Loucy (cell line): ENCODE measurements at regions not wholly inside any gene's neighbourhood (a gene's known extent, or its start where the extent isn't known, plus 50 kb on each side); places are given as distances from the start of the nearest gene placed in this dataset.

ENCODE experiments used
- H2AFZ ChIP-seq: fragments of 200-600 bp; sonication (generic); 2 replicates; pipeline ENCODE4 v1.6.0; 2016; ENCODE audit warnings: antibody characterized with exemption, mild to moderate bottlenecking, low read length, moderate library complexity
- H3F3A ChIP-seq: fragments of 200-600 bp; 2 replicates; pipeline ENCODE4 v1.6.0; 2016; ENCODE audit warnings: antibody characterized with exemption, low read depth, mild to moderate bottlenecking
- H3K27me3 ChIP-seq: fragments of 200-600 bp; sonication (generic); 2 replicates; pipeline ENCODE4 v1.6.1; 2014; ENCODE audit warnings: low read length, mild to moderate bottlenecking; ENCODE audit not compliant: insufficient read depth, poor library complexity, severe bottlenecking
- H3K36me3 ChIP-seq: fragments of 200-600 bp; sonication (generic); 2 replicates; pipeline ENCODE4 v1.6.1; 2016; ENCODE audit warnings: low read length; ENCODE audit not compliant: insufficient read depth
- H3K4me1 ChIP-seq: fragments of 200-600 bp; sonication (generic); 2 replicates; pipeline ENCODE4 v1.5.1; 2014; ENCODE audit warnings: low read length, mild to moderate bottlenecking; ENCODE audit not compliant: insufficient read depth, poor library complexity, severe bottlenecking
- H3K4me2 ChIP-seq: fragments of 200-600 bp; sonication (generic); 2 replicates; pipeline ENCODE4 v1.6.0; 2014; ENCODE audit warnings: antibody characterized with exemption, low read length, low read depth, mild to moderate bottlenecking; ENCODE audit not compliant: poor library complexity, severe bottlenecking
- H3K4me3 ChIP-seq: fragments of 200-600 bp; sonication (generic); 2 replicates; pipeline ENCODE4 v1.5.1; 2014; ENCODE audit warnings: low read length, mild to moderate bottlenecking, mixed read lengths; ENCODE audit not compliant: poor library complexity, severe bottlenecking
- H3K79me2 ChIP-seq: fragments of 200-600 bp; sonication (generic); 2 replicates; pipeline ENCODE4 v1.6.1; 2014; ENCODE audit warnings: low read length; ENCODE audit not compliant: insufficient read depth
- H3K9ac ChIP-seq: fragments of 200-600 bp; sonication (generic); 2 replicates; pipeline ENCODE4 v1.6.0; 2014; ENCODE audit warnings: mild to moderate bottlenecking, low read depth, low read length, moderate library complexity; ENCODE audit not compliant: poor library complexity, severe bottlenecking
- H3K9me2 ChIP-seq: fragments of 200-600 bp; sonication (generic); replicated peaks from 2 replicates; pipeline ENCODE4 v1.6.1; 2016; ENCODE audit warnings: low read depth, low read length, mixed read lengths
- H3K9me3 ChIP-seq: fragments of 200-600 bp; sonication (generic); 2 replicates; pipeline ENCODE4 v1.6.1; 2014; ENCODE audit warnings: mild to moderate bottlenecking, antibody characterized with exemption, low read length, low read depth; ENCODE audit not compliant: insufficient read depth
- H4K20me1 ChIP-seq: fragments of 200-600 bp; sonication (generic); 2 replicates; pipeline ENCODE4 v1.6.0; 2014; ENCODE audit warnings: antibody characterized with exemption, low read length, mild to moderate bottlenecking; ENCODE audit not compliant: insufficient read depth, poor library complexity, severe bottlenecking
- EZH2phosphoT487 ChIP-seq: fragments of 200-600 bp; IDR thresholded peaks from 2 replicates; pipeline ENCODE4 v1.6.1; 2018; ENCODE audit warnings: antibody characterized with exemption, mild to moderate bottlenecking, moderate library complexity, borderline replicate concordance
- TF ChIP-seq, protein P1 (sequence below): fragments of 200-600 bp; sonication (generic); conservative IDR thresholded peaks from 2 replicates; pipeline ENCODE4 v1.5.1; 2014; ENCODE audit warnings: mild to moderate bottlenecking, antibody characterized with exemption, low read length

GRCh38 chrX:455673-456072 lies 69.0 kb upstream of the PPP2R3B start:
- no peaks in the 10 kb centered on the region for H3K4me1 ChIP-seq
- no peaks in the 10 kb centered on the region for H4K20me1 ChIP-seq
- no peaks in the 10 kb centered on the region for H3K9me2 ChIP-seq
- H3F3A ChIP-seq = no peaks in the 10 kb centered on the region
- no peak overlapping the region for H3K4me3 ChIP-seq
- no peak overlapping the region for H2AFZ ChIP-seq
- H3K4me2 ChIP-seq = no peak overlapping the region
- H3K79me2 ChIP-seq = no peaks in the 10 kb centered on the region
- no peak for TF ChIP-seq EZH2phosphoT487
- H3K36me3 ChIP-seq = no peaks in the 10 kb centered on the region
- no peaks in the 10 kb centered on the region for H3K27me3 ChIP-seq
- H3K9ac ChIP-seq = no peak overlapping the region
- no peaks in the 10 kb centered on the region for H3K9me3 ChIP-seq

DNA sequence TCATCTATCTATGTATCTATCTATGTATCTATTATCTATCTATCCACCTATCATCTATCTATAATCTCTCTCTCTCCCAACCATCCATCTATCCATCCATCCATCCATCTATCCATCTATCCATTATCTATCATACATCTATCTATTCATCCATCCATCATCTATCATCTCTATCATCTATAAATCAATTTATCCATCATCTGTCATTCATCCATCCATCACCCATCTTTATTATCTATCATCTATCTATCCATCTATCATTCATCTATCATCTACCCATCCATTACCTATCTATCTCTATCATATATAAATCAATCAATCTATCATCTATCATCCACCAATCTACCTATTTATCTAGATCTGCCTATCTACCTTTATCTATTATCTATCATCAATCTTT lies 69.4 kb upstream of the PPP2R3B start:
- no peak overlapping the region for H3K4me2 ChIP-seq
- no peaks in the 10 kb centered on the region for H3K4me1 ChIP-seq
- no peaks in the 10 kb centered on the region for H4K20me1 ChIP-seq
- H3K27me3 ChIP-seq = no peaks in the 10 kb centered on the region
- H3K9me3 ChIP-seq = no peaks in the 10 kb centered on the region
- TF ChIP-seq EZH2phosphoT487 = no peak
- TF ChIP-seq, protein P1, sequence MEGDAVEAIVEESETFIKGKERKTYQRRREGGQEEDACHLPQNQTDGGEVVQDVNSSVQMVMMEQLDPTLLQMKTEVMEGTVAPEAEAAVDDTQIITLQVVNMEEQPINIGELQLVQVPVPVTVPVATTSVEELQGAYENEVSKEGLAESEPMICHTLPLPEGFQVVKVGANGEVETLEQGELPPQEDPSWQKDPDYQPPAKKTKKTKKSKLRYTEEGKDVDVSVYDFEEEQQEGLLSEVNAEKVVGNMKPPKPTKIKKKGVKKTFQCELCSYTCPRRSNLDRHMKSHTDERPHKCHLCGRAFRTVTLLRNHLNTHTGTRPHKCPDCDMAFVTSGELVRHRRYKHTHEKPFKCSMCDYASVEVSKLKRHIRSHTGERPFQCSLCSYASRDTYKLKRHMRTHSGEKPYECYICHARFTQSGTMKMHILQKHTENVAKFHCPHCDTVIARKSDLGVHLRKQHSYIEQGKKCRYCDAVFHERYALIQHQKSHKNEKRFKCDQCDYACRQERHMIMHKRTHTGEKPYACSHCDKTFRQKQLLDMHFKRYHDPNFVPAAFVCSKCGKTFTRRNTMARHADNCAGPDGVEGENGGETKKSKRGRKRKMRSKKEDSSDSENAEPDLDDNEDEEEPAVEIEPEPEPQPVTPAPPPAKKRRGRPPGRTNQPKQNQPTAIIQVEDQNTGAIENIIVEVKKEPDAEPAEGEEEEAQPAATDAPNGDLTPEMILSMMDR = no peak
- H3F3A ChIP-seq = no peaks in the 10 kb centered on the region
- no peaks in the 10 kb centered on the region for H3K79me2 ChIP-seq
- H2AFZ ChIP-seq = no peak overlapping the region
- no peaks in the 10 kb centered on the region for H3K9me2 ChIP-seq
- H3K36me3 ChIP-seq = no peaks in the 10 kb centered on the region
- H3K9ac ChIP-seq = no peak overlapping the region
- no peak overlapping the region for H3K4me3 ChIP-seq

DNA sequence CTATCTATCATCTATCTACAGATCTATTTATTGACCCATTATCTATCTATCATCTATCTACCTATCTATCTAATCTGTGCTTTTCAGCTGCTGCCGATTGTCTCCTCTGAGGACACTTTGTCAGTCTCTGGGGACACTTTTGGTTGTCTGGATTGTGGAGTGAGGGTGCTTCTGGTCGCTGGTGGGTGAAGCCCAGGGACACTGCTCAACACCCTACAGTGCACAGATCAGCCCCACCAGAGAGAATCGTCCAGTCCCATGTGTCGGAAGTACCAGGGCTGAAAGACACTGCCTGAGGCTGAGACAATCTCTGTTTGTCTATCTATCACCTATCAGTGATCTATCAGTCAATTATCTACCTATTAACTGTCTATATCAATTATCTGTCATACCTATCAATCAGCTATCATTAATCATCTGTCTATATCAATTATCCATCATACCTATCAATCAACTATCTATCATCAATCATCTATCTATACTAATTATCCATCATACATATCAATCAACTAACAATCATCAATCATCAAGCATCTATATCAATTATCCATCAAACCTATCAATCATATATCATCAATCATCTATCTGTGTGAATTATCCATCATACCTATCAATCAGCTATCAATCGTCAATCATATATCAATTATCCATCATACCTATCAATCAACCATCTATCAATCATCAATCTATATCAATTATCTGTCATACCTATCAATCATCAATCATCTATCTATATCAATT lies 70.0 kb upstream of the PPP2R3B start:
- Histone ChIP-seq H3K4me1 (no peaks in the 10 kb centered on the region), H3K9me3 (no peaks in the 10 kb centered on the region), H3K27me3 (no peaks in the 10 kb centered on the region), H3F3A (no peaks in the 10 kb centered on the region), H2AFZ (no peak overlapping the region), H3K79me2 (no peaks in the 10 kb centered on the region), H3K9ac (no peak overlapping the region), H3K4me2 (no peak overlapping the region), H3K36me3 (no peaks in the 10 kb centered on the region), H3K4me3 (no peak overlapping the region), H4K20me1 (no peaks in the 10 kb centered on the region), H3K9me2 (no peaks in the 10 kb centered on the region)
- no peak for TF ChIP-seq EZH2phosphoT487
- TF ChIP-seq, protein P1 = no peak

GRCh38 chrX:457292-457679 lies 70.6 kb upstream of the PPP2R3B start:
- H3K36me3 ChIP-seq = no peaks in the 10 kb centered on the region
- no peaks in the 10 kb centered on the region for H4K20me1 ChIP-seq
- TF ChIP-seq, protein P1 = no peak
- TF ChIP-seq EZH2phosphoT487 = no peak
- H3K4me2 ChIP-seq = no peak overlapping the region
- no peak overlapping the region for H3K4me3 ChIP-seq
- H3K9ac ChIP-seq = no peak overlapping the region
- H3K9me3 ChIP-seq = no peaks in the 10 kb centered on the region
- H3K27me3 ChIP-seq = no peaks in the 10 kb centered on the region
- H3K4me1 ChIP-seq = no peaks in the 10 kb centered on the region
- H3K79me2 ChIP-seq = no peaks in the 10 kb centered on the region
- H3K9me2 ChIP-seq = no peaks in the 10 kb centered on the region
- H2AFZ ChIP-seq = no peak overlapping the region
- H3F3A ChIP-seq = no peaks in the 10 kb centered on the region
